ENCODE measurements at regions not wholly inside any gene's neighbourhood (a gene's known extent, or its start where the extent isn't known, plus 50 kb on each side); places are given as distances from the start of the nearest gene placed in this dataset.

GRCh38 chr15:96947296-96948229 lies 617.1 kb downstream of the NR2F2 start:
- no peaks in the 10 kb centered on the region for H3K9me3 ChIP-seq
- 22 to 23% methylated on average over 50 of the region's 50 CpGs for WGBS, 2 donors
- no peak overlapping the region for H3K27ac ChIP-seq
- H3K4me3 ChIP-seq: peak overlapping the region in 3 of 4 donors; percentile 6 to 52 (median 11)
- no peaks in the 10 kb centered on the region for H3K27me3 ChIP-seq
- no peak for DNase-seq (ENCODE audit: low spot score in 2 of 2)
- no peaks in the 10 kb centered on the region for H3K4me1 ChIP-seq
- TF ChIP-seq CTCF (IDR thresholded peaks at IDR 0.05) (no peak), POLR2A (IDR thresholded peaks at IDR 0.05) (no peak), EP300 (IDR thresholded peaks at IDR 0.05) (no peak)
- H3K36me3 ChIP-seq: no peaks in the 10 kb centered on the region

GRCh38 chr15:96948981-96949380 lies 618.5 kb downstream of the NR2F2 start:
- Histone ChIP-seq H3K4me3 (no peak overlapping the region), H3K4me1 (no peaks in the 10 kb centered on the region), H3K36me3 (no peaks in the 10 kb centered on the region), H3K27me3 (no peaks in the 10 kb centered on the region), H3K9me3 (no peaks in the 10 kb centered on the region), H3K27ac (no peak overlapping the region)
- TF ChIP-seq EP300 (IDR thresholded peaks at IDR 0.05) (no peak), POLR2A (IDR thresholded peaks at IDR 0.05) (no peak), CTCF (IDR thresholded peaks at IDR 0.05) (no peak)
- no peak for DNase-seq (ENCODE audit: low spot score in 2 of 2)
- 92 to 98% methylated on average over 2 of the region's 2 CpGs for WGBS, 2 donors

- no peak for DNase-seq (ENCODE audit: low spot score in 2 of 2)
- no peak for TF ChIP-seq CTCF (IDR thresholded peaks at IDR 0.05)
- TF ChIP-seq EP300 (IDR thresholded peaks at IDR 0.05): no peak
- no peak for TF ChIP-seq POLR2A (IDR thresholded peaks at IDR 0.05)
- Histone ChIP-seq H3K9me3 (no peaks in the 10 kb centered on the region), H3K27ac (no peak overlapping the region), H3K36me3 (no peaks in the 10 kb centered on the region), H3K4me3 (no peak overlapping the region), H3K4me1 (no peaks in the 10 kb centered on the region), H3K27me3 (no peaks in the 10 kb centered on the region)
- 60 to 70% methylated on average over 2 of the region's 2 CpGs for WGBS, 2 donors
Observed at GRCh38 chr15:96958721-96959120, 628.2 kb downstream of the NR2F2 start.

- H3K36me3 ChIP-seq: no peaks in the 10 kb centered on the region
- WGBS, 2 donors: 68 to 71% methylated on average over 6 of the region's 6 CpGs
- no peak for DNase-seq (ENCODE audit: low spot score in 2 of 2)
Observed at GRCh38 chr15:96959501-96959900, 629.0 kb downstream of the NR2F2 start.

More at GRCh38 chr15:96959501-96959900, 629.0 kb downstream of the NR2F2 start:
- no peak overlapping the region for H3K27ac ChIP-seq
- H3K4me3 ChIP-seq: no peak overlapping the region
- no peaks in the 10 kb centered on the region for H3K27me3 ChIP-seq
- no peaks in the 10 kb centered on the region for H3K9me3 ChIP-seq
- H3K4me1 ChIP-seq: no peaks in the 10 kb centered on the region
- TF ChIP-seq EP300 (IDR thresholded peaks at IDR 0.05) (no peak), POLR2A (IDR thresholded peaks at IDR 0.05) (no peak), CTCF (IDR thresholded peaks at IDR 0.05) (no peak)

All from tibial nerve (tissue), 4 donors.